ENCODE measurements at regions not wholly inside any gene's neighbourhood (a gene's known extent, or its start where the extent isn't known, plus 50 kb on each side); places are given as distances from the start of the nearest gene placed in this dataset.

GRCh38 chr11:39960206-39960605, 1499.2 kb downstream of the LRRC4C start:
- H3K9me3 ChIP-seq = no peaks in the 10 kb centered on the region
- DNase-seq (no peak), ATAC-seq (no peak)
- intact Hi-C loops (cut with DNase I, micrococcal nuclease) = no loop called here
- no peak for TF ChIP-seq CTCF (IDR thresholded peaks at IDR 0.05)
- no peaks in the 10 kb centered on the region for H3K4me1 ChIP-seq (ENCODE audit: low read depth)
- H3K4me3 ChIP-seq = no peak overlapping the region
- no peaks in the 10 kb centered on the region for H3K36me3 ChIP-seq (ENCODE audit: low read depth)

- no peak for ATAC-seq
- no peaks in the 10 kb centered on the region for H3K36me3 ChIP-seq (ENCODE audit: low read depth)
- no peak for TF ChIP-seq CTCF (IDR thresholded peaks at IDR 0.05)
- DNase-seq = no peak
- H3K9me3 ChIP-seq = no peaks in the 10 kb centered on the region
- no peak overlapping the region for H3K4me3 ChIP-seq
- H3K4me1 ChIP-seq (ENCODE audit: low read depth) = no peaks in the 10 kb centered on the region
- intact Hi-C loops (cut with DNase I, micrococcal nuclease) = no loop called here
Observed at GRCh38 chr11:39932966-39933365, 1526.5 kb downstream of the LRRC4C start.

GRCh38 chr11:39917256-39917655, 1542.2 kb downstream of the LRRC4C start:
- intact Hi-C loops (cut with DNase I, micrococcal nuclease) = no loop called here
- Histone ChIP-seq H3K4me3 (no peak overlapping the region), H3K9me3 (peaks cover 13% of the 10 kb centered on the region), H3K4me1 (ENCODE audit: low read depth) (no peaks in the 10 kb centered on the region), H3K36me3 (ENCODE audit: low read depth) (no peaks in the 10 kb centered on the region)
- ATAC-seq (no peak), DNase-seq (no peak)
- TF ChIP-seq CTCF (IDR thresholded peaks at IDR 0.05) = no peak

GRCh38 chr11:39910087-39910486, 1549.4 kb downstream of the LRRC4C start:
- TF ChIP-seq CTCF (IDR thresholded peaks at IDR 0.05) = no peak
- intact Hi-C loops (cut with DNase I, micrococcal nuclease) = no loop called here
- H3K9me3 ChIP-seq = no peaks in the 10 kb centered on the region
- no peak for DNase-seq
- H3K4me1 ChIP-seq (ENCODE audit: low read depth) = no peaks in the 10 kb centered on the region
- no peaks in the 10 kb centered on the region for H3K36me3 ChIP-seq (ENCODE audit: low read depth)
- no peak overlapping the region for H3K4me3 ChIP-seq
- no peak for ATAC-seq

GRCh38 chr11:39860931-39861330, 1598.5 kb downstream of the LRRC4C start:
- Histone ChIP-seq H3K4me3 (no peak overlapping the region), H3K9me3 (peaks cover 2% of the 10 kb centered on the region), H3K36me3 (ENCODE audit: low read depth) (no peaks in the 10 kb centered on the region), H3K4me1 (ENCODE audit: low read depth) (no peaks in the 10 kb centered on the region)
- TF ChIP-seq CTCF (IDR thresholded peaks at IDR 0.05) = no peak
- no peak for DNase-seq
- ATAC-seq = no peak
- intact Hi-C loops (cut with DNase I, micrococcal nuclease) = no loop called here

- intact Hi-C loops (cut with DNase I, micrococcal nuclease) = no loop called here
- Histone ChIP-seq H3K36me3 (ENCODE audit: low read depth) (no peaks in the 10 kb centered on the region), H3K9me3 (peaks cover 22% of the 10 kb centered on the region), H3K4me3 (no peak overlapping the region), H3K4me1 (ENCODE audit: low read depth) (no peaks in the 10 kb centered on the region)
- ATAC-seq (no peak), DNase-seq (no peak)
- no peak for TF ChIP-seq CTCF (IDR thresholded peaks at IDR 0.05)
Observed at GRCh38 chr11:39817241-39817640, 1642.2 kb downstream of the LRRC4C start.
